Muscle layer of colon (tissue), 2 donors: ENCODE measurements at regions not wholly inside any gene's neighbourhood (a gene's known extent, or its start where the extent isn't known, plus 50 kb on each side); places are given as distances from the start of the nearest gene placed in this dataset.

Experiments used
- H3K27ac ChIP-seq: one replicate; pipeline ENCODE4 v1.7.0; 2013; ENCODE audit warnings: low read depth, mild to moderate bottlenecking, low read length, moderate library complexity
- H3K27me3 ChIP-seq, 2 donors: one replicate each; pipeline ENCODE4 v1.7.0; 2013; ENCODE audit warnings: low read length in 2 of 2, mild to moderate bottlenecking in 2 of 2; ENCODE audit not compliant: insufficient read depth in 2 of 2, control insufficient read depth in 1 of 2
- H3K36me3 ChIP-seq: one replicate; pipeline ENCODE4 v1.7.0; 2013; ENCODE audit warnings: mild to moderate bottlenecking, low read length; ENCODE audit not compliant: insufficient read depth
- H3K4me1 ChIP-seq: one replicate; pipeline ENCODE4 v1.7.0; 2013; ENCODE audit warnings: mild to moderate bottlenecking, low read length; ENCODE audit not compliant: insufficient read depth
- H3K4me3 ChIP-seq, 2 donors: one replicate each; pipeline ENCODE4 v1.7.0; 2013; ENCODE audit warnings: low read length in 2 of 2, low read depth in 1 of 2, mild to moderate bottlenecking in 1 of 2, moderate library complexity in 1 of 2
- H3K9ac ChIP-seq: one replicate; pipeline ENCODE4 v1.7.0; 2013; ENCODE audit warnings: low read length
- H3K9me3 ChIP-seq: one replicate; pipeline ENCODE4 v1.7.0; 2013; ENCODE audit warnings: mild to moderate bottlenecking, low read length
- donor health status: abdominal sarcoma.
- donor health status: Adenocarcinoma of cecum.

DNA sequence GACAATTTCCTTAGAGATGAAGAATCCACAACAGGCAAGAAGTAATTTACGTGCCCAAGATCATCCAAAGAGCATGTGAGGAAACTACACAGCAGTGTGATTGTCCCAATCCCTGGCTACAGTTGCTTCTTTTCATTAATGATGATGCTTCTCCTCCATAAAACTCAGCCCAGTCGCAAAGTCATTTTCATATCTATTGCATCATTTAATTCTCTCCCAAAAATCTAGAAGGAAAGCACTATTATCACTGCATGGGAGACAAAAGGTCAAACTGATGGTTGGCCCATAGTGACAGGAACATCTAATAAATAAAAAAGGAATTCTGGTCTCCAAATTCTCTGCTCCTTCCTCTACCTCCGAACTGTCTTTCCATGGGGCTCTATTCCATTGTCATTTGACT lies 103.5 kb upstream of the SERP2 start:
- no peaks in the 10 kb centered on the region for H3K36me3 ChIP-seq
- H3K4me1 ChIP-seq: peaks cover 47% of the 10 kb centered on the region
- peak overlapping the region; percentile 19 for H3K27ac ChIP-seq
- H3K9me3 ChIP-seq: no peaks in the 10 kb centered on the region
- H3K4me3 ChIP-seq: no peak overlapping the region
- no peaks in the 10 kb centered on the region for H3K27me3 ChIP-seq
- no peak overlapping the region for H3K9ac ChIP-seq

DNA sequence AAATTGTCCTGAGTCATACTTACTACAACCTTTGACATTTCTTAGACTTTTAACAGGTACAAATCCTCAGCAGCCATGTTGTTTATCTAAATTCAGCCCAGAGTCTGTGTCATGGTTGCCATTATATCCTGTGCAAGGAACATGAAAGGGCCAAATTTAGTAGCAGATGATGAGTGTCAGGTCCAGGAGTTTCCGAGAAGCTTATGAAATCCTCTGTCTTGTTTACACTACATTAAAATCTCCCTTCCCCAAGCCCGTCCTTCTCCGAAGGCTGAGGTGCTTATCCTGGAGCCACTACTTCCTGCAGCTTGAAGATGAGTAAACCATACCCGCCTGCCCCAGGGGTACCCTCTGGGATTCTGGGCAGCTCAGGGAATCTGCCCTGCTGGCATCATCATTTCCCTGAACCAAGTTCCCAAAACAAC lies 102.6 kb upstream of the SERP2 start:
- H3K4me1 ChIP-seq: peaks cover 54% of the 10 kb centered on the region
- H3K27ac ChIP-seq: peak overlapping the region; percentile 62
- H3K36me3 ChIP-seq: no peaks in the 10 kb centered on the region
- peak overlapping the region; percentile 26 for H3K9ac ChIP-seq
- no peaks in the 10 kb centered on the region for H3K27me3 ChIP-seq
- H3K4me3 ChIP-seq: peak overlapping the region in 1 of 2 donors; percentile 13
- no peaks in the 10 kb centered on the region for H3K9me3 ChIP-seq

DNA sequence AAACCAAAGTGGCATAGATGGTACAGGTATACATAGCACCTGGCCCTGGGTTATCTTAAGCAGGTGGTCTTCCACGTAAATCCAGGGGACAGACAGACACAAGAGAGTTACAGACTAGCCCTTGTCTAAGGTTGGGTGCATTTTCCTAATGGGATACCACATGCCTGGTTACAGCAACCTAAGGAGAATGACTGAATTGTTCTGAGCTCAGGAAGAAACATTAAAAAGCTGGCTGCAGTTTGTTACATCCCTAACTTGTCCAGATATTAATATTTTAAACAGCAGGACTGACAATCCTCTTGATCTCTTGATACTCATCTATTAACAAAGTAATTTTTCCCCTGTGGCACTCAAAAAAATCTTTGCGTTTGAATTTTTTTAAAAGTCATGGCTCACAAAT lies 102.2 kb upstream of the SERP2 start:
- Histone ChIP-seq H3K4me3 (peak overlapping the region in 1 of 2 donors; percentile 13), H3K9ac (peak overlapping the region; percentile 26), H3K36me3 (no peaks in the 10 kb centered on the region), H3K27ac (peak overlapping the region; percentile 62), H3K4me1 (peaks cover 58% of the 10 kb centered on the region), H3K27me3 (no peaks in the 10 kb centered on the region), H3K9me3 (no peaks in the 10 kb centered on the region)

DNA sequence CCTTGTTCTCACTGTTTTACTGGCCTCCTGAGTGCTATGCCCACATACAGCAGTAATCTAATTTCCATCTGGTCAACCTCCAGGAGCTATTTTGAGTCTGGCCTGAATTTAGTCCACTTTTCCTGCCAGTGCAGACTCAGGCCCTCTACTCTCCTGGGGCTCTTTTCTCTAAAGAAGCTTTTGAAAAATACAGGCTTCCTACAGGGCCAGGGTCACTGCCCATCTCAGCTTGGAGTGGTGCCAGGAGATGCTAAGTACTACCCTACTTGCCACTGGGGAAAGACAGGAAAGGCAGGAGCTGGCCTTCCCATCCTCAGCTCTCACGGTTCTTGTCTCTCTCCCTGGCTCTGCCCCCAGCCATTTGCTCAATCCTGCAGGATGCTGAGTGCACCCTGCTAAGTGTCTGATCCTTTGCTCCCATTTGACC lies 101.7 kb upstream of the SERP2 start:
- H3K9ac ChIP-seq: peak overlapping the region; percentile 26
- H3K4me3 ChIP-seq: no peak overlapping the region
- H3K27ac ChIP-seq: peak overlapping the region; percentile 62
- no peaks in the 10 kb centered on the region for H3K36me3 ChIP-seq
- H3K4me1 ChIP-seq: peaks cover 59% of the 10 kb centered on the region
- H3K9me3 ChIP-seq: no peaks in the 10 kb centered on the region
- no peaks in the 10 kb centered on the region for H3K27me3 ChIP-seq

DNA sequence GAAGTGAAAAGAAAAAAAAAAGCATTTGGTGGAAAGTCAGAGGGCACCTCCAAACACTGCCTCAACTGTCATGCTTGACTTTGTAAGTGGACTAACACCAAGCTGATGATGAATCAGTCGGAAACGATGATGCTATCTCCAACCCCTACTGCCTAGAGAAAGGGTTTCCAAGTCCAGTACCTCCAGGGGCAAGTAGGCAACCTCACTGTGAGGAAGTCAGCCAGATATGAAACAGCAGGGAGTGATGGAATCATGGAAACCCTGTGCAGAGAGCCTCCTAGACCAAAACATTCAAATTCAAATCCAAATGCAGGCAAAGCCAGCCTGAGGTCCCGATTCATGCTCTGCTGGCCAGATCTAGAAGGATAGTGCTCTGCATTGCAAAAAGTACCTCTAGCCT lies 100.9 kb upstream of the SERP2 start:
- Histone ChIP-seq H3K9ac (no peak overlapping the region), H3K27me3 (no peaks in the 10 kb centered on the region), H3K9me3 (no peaks in the 10 kb centered on the region), H3K36me3 (no peaks in the 10 kb centered on the region), H3K4me1 (peaks cover 60% of the 10 kb centered on the region), H3K4me3 (no peak overlapping the region), H3K27ac (peak overlapping the region; percentile 64)

DNA sequence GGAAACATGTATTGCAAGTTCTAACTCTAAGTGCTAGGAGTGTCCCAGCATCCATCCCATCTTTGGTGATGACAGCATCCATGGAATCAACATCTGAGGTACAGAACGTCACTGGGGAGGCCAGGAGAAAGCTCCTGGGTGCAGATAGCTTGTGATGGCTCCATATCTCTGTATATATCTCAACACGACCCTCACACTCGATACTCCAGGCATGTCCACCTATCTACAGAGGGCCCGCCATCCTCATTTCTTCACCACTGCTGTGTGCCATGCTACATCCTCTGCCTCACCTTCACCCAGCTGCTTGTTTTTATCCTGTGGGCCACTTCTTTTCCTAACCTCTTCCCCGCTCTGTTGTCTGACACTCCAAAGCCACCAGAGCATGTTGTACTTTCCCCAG lies 100.4 kb upstream of the SERP2 start:
- Histone ChIP-seq H3K4me3 (no peak overlapping the region), H3K27ac (peak overlapping the region; percentile 64), H3K36me3 (no peaks in the 10 kb centered on the region), H3K9ac (no peak overlapping the region), H3K27me3 (no peaks in the 10 kb centered on the region), H3K9me3 (no peaks in the 10 kb centered on the region), H3K4me1 (peaks cover 65% of the 10 kb centered on the region)

DNA sequence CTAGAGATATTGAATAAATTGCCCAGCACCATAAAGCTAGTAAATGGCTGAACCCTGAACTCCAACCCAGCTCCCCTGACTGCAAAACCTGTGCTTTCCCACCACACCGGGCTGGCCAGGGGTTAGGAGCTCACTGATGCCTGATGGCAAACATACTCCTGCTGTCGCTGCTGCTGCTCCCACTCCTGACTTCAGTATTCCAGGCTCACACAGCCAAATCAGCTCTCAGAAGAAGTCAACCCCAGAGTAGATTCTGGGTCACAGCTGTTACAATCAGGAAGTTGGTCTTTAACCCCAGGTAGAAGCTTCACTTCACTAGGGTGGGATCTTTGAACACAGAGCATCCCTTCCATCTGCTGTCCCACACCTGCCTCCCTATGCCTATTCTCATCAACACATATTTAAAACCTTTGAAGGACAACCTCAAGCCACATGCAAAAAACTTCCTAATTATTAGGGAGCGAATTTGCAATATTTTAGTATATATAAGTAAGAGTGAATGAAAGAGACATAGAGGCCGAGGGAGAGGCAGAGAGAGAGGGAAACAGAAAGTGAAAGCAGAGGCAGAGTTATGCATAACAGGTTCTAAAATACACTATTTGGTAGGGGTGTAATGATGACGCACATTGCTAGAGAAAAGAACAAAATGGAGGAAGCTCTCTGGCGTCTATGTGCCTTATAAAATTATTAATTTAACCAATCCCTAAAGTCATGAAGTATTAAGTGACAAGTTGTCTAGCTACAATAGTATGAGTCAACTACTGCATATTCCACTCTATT lies 99.4 kb upstream of the SERP2 start:
- Histone ChIP-seq H3K9me3 (no peaks in the 10 kb centered on the region), H3K4me1 (peaks cover 69% of the 10 kb centered on the region), H3K36me3 (no peaks in the 10 kb centered on the region), H3K27ac (peak overlapping the region; percentile 86), H3K4me3 (peak overlapping the region; percentile 9 to 17), H3K27me3 (no peaks in the 10 kb centered on the region), H3K9ac (peak overlapping the region; percentile 22)

DNA sequence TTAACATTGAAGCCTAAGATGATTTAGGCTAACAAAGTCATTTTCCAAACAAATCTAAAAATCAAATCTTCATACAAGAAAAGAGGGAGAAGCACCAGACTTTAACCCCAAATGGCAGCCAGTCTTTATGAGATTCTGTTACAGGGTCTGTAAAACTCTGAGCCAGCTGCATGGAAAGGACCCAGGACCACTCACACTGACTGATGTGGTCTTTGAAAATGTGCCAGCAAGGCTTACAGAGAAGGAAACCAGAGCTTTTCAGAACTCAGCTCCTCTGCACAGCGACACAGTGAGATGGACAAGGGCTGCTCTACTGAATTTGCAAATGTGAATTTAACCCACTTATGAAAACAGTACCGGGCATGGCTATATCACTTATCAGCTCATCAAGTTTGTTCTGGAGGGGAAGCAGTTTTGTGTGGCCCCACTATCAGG lies 98.8 kb upstream of the SERP2 start:
- Histone ChIP-seq H3K4me1 (peaks cover 69% of the 10 kb centered on the region), H3K9me3 (no peaks in the 10 kb centered on the region), H3K9ac (no peak overlapping the region), H3K27ac (peak overlapping the region; percentile 86), H3K36me3 (no peaks in the 10 kb centered on the region), H3K4me3 (peak overlapping the region in 1 of 2 donors; percentile 17), H3K27me3 (no peaks in the 10 kb centered on the region)

DNA sequence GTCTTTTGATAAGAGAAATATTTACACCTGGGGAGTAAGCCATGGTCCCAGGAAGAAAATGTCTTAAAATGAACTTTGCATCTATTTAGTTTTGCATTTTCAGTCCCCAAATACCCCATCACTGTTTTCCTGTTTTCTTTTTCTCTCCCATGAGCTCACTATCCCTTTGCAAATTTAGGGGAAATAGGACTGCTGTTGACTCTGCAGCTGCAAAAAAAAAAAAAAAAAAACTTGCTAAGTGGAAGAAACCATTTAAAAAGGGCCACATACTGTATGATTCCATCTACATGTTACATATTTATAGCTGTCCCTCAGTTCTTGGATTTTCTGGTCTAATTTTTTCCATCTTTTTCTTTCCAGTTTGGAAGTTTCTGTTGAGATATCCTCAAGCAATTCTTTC lies 98.2 kb upstream of the SERP2 start:
- no peaks in the 10 kb centered on the region for H3K9me3 ChIP-seq
- peak overlapping the region; percentile 86 for H3K27ac ChIP-seq
- H3K4me3 ChIP-seq: no peak overlapping the region
- no peaks in the 10 kb centered on the region for H3K27me3 ChIP-seq
- no peaks in the 10 kb centered on the region for H3K36me3 ChIP-seq
- no peak overlapping the region for H3K9ac ChIP-seq
- peaks cover 67% of the 10 kb centered on the region for H3K4me1 ChIP-seq

DNA sequence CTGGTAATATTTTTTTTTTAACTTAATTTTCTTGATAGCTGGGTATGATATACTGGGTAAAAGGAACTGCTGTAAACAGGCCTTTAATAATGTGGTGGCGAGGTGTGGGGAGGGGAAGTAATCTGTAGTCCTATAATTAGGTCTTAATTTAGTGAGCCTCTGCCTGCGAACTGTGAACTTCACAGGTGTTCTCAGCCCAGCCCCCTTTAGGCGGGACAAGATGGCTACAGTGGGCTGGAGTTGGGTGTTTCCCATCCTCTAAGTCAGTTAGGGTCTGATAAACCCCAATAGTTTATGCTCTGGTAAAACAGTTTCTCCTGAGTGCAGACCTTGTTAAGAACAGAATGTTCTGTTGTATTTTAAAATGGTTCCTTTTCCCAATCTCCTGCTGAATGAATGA lies 97.6 kb upstream of the SERP2 start:
- H3K9ac ChIP-seq: no peak overlapping the region
- H3K4me1 ChIP-seq: peaks cover 60% of the 10 kb centered on the region
- no peaks in the 10 kb centered on the region for H3K27me3 ChIP-seq
- no peak overlapping the region for H3K4me3 ChIP-seq
- no peaks in the 10 kb centered on the region for H3K9me3 ChIP-seq
- H3K36me3 ChIP-seq: no peaks in the 10 kb centered on the region
- no peak overlapping the region for H3K27ac ChIP-seq

DNA sequence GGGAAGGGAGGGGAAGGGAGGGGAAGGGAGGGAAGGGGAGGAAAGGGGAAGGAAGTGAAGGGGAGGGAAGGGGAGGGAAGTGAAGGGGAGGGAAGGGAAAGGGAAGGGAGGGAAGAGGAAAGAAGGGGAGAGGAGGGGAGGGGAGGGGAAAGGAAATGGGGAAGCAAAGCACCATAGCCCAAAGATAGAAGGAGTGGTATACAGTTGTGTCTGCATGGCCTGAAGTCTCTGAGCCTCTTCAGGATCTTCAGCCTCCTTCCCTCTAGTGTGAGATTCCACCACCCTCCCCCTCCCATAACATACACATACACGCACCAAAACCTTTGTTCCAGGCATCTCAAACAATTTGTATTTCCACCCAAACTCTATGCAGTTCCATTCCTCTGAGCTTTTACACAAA lies 96.2 kb upstream of the SERP2 start:
- H3K36me3 ChIP-seq: no peaks in the 10 kb centered on the region
- no peaks in the 10 kb centered on the region for H3K27me3 ChIP-seq
- H3K4me3 ChIP-seq: no peak overlapping the region
- H3K4me1 ChIP-seq: peaks cover 46% of the 10 kb centered on the region
- no peaks in the 10 kb centered on the region for H3K9me3 ChIP-seq
- H3K27ac ChIP-seq: no peak overlapping the region
- no peak overlapping the region for H3K9ac ChIP-seq

DNA sequence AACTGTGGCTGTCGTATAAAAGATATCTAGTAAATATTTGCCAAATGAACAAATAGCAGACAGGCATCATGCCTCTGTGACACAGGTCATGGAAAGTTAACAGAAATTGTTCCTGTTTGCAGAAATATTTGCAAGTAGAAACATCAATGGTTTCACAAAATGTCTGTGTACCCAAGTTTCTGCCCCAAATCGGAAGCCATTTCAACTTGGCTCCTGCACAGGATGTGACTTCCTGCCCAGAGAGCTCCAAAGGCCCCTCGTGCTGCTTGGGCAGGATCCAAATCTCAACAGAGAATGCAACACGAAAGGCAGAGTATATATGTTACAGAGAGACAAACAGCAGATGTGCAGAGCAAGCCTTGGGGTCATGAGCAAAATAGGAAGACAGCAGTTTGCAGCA lies 95.5 kb upstream of the SERP2 start:
- no peaks in the 10 kb centered on the region for H3K9me3 ChIP-seq
- no peaks in the 10 kb centered on the region for H3K36me3 ChIP-seq
- no peak overlapping the region for H3K9ac ChIP-seq
- no peak overlapping the region for H3K4me3 ChIP-seq
- H3K4me1 ChIP-seq: peaks cover 39% of the 10 kb centered on the region
- H3K27ac ChIP-seq: no peak overlapping the region
- no peaks in the 10 kb centered on the region for H3K27me3 ChIP-seq
